ENCODE measurements at regions not wholly inside any gene's neighbourhood (a gene's known extent, or its start where the extent isn't known, plus 50 kb on each side); places are given as distances from the start of the nearest gene placed in this dataset.

GRCh38 chr4:186900984-186901383 lies 177.3 kb upstream of the FAT1 start:
- Histone ChIP-seq H3K14ac (ENCODE audit: insufficient read depth, low read length) (no peak overlapping the region), H3K79me1 (ENCODE audit: insufficient read depth, low read depth, low read length, poor library complexity, severe bottlenecking) (no peaks in the 10 kb centered on the region), H4K20me1 (ENCODE audit: control insufficient read depth, insufficient read depth, insufficient read length) (no peaks in the 10 kb centered on the region), H3K79me2 (ENCODE audit: insufficient read depth, low read length) (no peaks in the 10 kb centered on the region), H4K91ac (ENCODE audit: insufficient read length, low read depth, low read length) (no peak overlapping the region), H2BK15ac (ENCODE audit: low read depth, low read length) (no peak overlapping the region), H3K4me2 (ENCODE audit: insufficient read depth, insufficient read length, low read length) (no peak overlapping the region), H2BK5ac (ENCODE audit: insufficient read length, low read length) (no peak overlapping the region), H3K9ac (ENCODE audit: extremely low read depth, insufficient read length, low read length) (no peak overlapping the region), H3T11ph (ENCODE audit: low read length) (no peak overlapping the region), H4K5ac (ENCODE audit: insufficient read length, low read depth, low read length) (no peak overlapping the region), H3K23ac (ENCODE audit: insufficient read length, low read depth, low read length) (no peak overlapping the region), H3K27ac (ENCODE audit: insufficient read length, low read depth, low read length) (no peak overlapping the region), H2BK120ac (ENCODE audit: low read depth, low read length, poor library complexity, severe bottlenecking) (no peak overlapping the region), H3K18ac (ENCODE audit: insufficient read length, low read depth, low read length) (no peak overlapping the region), H2BK20ac (ENCODE audit: low read depth, low read length, poor library complexity, severe bottlenecking) (no peak overlapping the region), H3K4ac (ENCODE audit: low read depth, low read length) (no peak overlapping the region), H3K56ac (ENCODE audit: insufficient read length, low read depth, low read length) (no peak overlapping the region), H2AFZ (ENCODE audit: low read length) (no peak overlapping the region), H3K9me3 (ENCODE audit: control insufficient read depth, low read depth, low read length) (no peaks in the 10 kb centered on the region), H3K23me2 (ENCODE audit: insufficient read length, low read depth, low read length, poor library complexity, severe bottlenecking) (no peaks in the 10 kb centered on the region), H3K4me1 (ENCODE audit: insufficient read depth, low read length) (no peaks in the 10 kb centered on the region), H2AK5ac (ENCODE audit: insufficient read length, low read length) (no peak overlapping the region), H4K8ac (replicated peaks; ENCODE audit: insufficient read length, low read depth, low read length) (no peak overlapping the region), H3K27me3 (ENCODE audit: insufficient read depth, low read length) (no peaks in the 10 kb centered on the region), H2BK12ac (ENCODE audit: insufficient read length, low read depth, low read length) (no peak overlapping the region)
- DNase-seq: no peak
- Mint-ChIP-seq H3K36me3 (ENCODE audit: insufficient read depth in 1 of 3, low read depth in 3 of 3) (no peaks in the 10 kb centered on the region), H3K4me3 (no peak overlapping the region), H3K27me3 (ENCODE audit: low read depth) (no peaks in the 10 kb centered on the region), H3K4me1 (no peaks in the 10 kb centered on the region), H3K9me3 (no peaks in the 10 kb centered on the region), H3K27ac (no peak overlapping the region)
- no CpG with 5 or more reads among the region's 3 CpGs for WGBS (ENCODE audit: extremely low coverage, insufficient read length, low lambda C conversion rate)
- TF ChIP-seq CTCF (conservative IDR thresholded peaks at IDR 0.05): no peak
